ENCODE measurements at regions not wholly inside any gene's neighbourhood (a gene's known extent, or its start where the extent isn't known, plus 50 kb on each side); places are given as distances from the start of the nearest gene placed in this dataset.
"Not testable (repeated sequence)": the region's sequence is repeated elsewhere in the genome, so short reads cannot be mapped to it uniquely, and the experiment has no call there.

- no peak for DNase-seq (ENCODE audit: low read depth in 2 of 2, low spot score in 1 of 2)
Observed at GRCh38 chr2:8312861-8313830, 368.7 kb upstream of the ID2 start.

GRCh38 chr2:8314063-8314462 lies 367.8 kb upstream of the ID2 start:
- DNase-seq (ENCODE audit: low read depth in 2 of 2, low spot score in 1 of 2) = no peak

GRCh38 chr2:8315531-8316165 lies 366.2 kb upstream of the ID2 start:
- DNase-seq (ENCODE audit: low read depth in 2 of 2, low spot score in 1 of 2) = no peak

- DNase-seq (ENCODE audit: low read depth in 2 of 2, low spot score in 1 of 2) = no peak
Observed at GRCh38 chr2:8316356-8316755, 365.5 kb upstream of the ID2 start.

GRCh38 chr2:8317418-8317817 lies 364.4 kb upstream of the ID2 start:
- DNase-seq (ENCODE audit: low read depth in 2 of 2, low spot score in 1 of 2) = no peak

- no peak for DNase-seq (ENCODE audit: low read depth in 2 of 2, low spot score in 1 of 2)
Observed at GRCh38 chr2:8319219-8319618, 362.6 kb upstream of the ID2 start.

GRCh38 chr2:8320311-8321066 lies 361.4 kb upstream of the ID2 start:
- no peak for DNase-seq (ENCODE audit: low read depth in 2 of 2, low spot score in 1 of 2)

- no peak for DNase-seq (ENCODE audit: low read depth in 2 of 2, low spot score in 1 of 2)
Observed at GRCh38 chr2:8322634-8323033, 359.2 kb upstream of the ID2 start.

- no peak for DNase-seq (ENCODE audit: low read depth in 2 of 2, low spot score in 1 of 2)
Observed at GRCh38 chr2:8324164-8324856, 357.5 kb upstream of the ID2 start.

- DNase-seq (ENCODE audit: low read depth in 2 of 2, low spot score in 1 of 2) = no peak
Observed at GRCh38 chr2:8324901-8325300, 357.0 kb upstream of the ID2 start.

GRCh38 chr2:8327371-8328100 lies 354.3 kb upstream of the ID2 start:
- no peak for DNase-seq (ENCODE audit: low read depth in 2 of 2, low spot score in 1 of 2)

GRCh38 chr2:8328217-8328616 lies 353.6 kb upstream of the ID2 start:
- DNase-seq (ENCODE audit: low read depth in 2 of 2, low spot score in 1 of 2) = no peak

GRCh38 chr2:8329660-8330622 lies 351.9 kb upstream of the ID2 start:
- no peak for DNase-seq (ENCODE audit: low read depth in 2 of 2, low spot score in 1 of 2)

GRCh38 chr2:8331068-8331467 lies 350.8 kb upstream of the ID2 start:
- no peak for DNase-seq (ENCODE audit: low read depth in 2 of 2, low spot score in 1 of 2)

GRCh38 chr2:8332646-8333045 lies 349.2 kb upstream of the ID2 start:
- DNase-seq (ENCODE audit: low read depth in 2 of 2, low spot score in 1 of 2) = no peak

- DNase-seq (ENCODE audit: low read depth in 2 of 2, low spot score in 1 of 2) = no peak
Observed at GRCh38 chr2:8333177-8333831, 348.6 kb upstream of the ID2 start.

GRCh38 chr2:8333832-8334187 lies 348.0 kb upstream of the ID2 start:
- not testable (repeated sequence) for DNase-seq (ENCODE audit: low read depth in 2 of 2, low spot score in 1 of 2)

- DNase-seq (ENCODE audit: low read depth in 2 of 2, low spot score in 1 of 2) = no peak
Observed at GRCh38 chr2:8334866-8335325, 347.0 kb upstream of the ID2 start.

GRCh38 chr2:8335801-8336200 lies 346.1 kb upstream of the ID2 start:
- DNase-seq (ENCODE audit: low read depth in 2 of 2, low spot score in 1 of 2) = no peak
